Pancreas (tissue), 10 donors: ENCODE measurements at regions not wholly inside any gene's neighbourhood (a gene's known extent, or its start where the extent isn't known, plus 50 kb on each side); places are given as distances from the start of the nearest gene placed in this dataset.

ENCODE experiments used
- ATAC-seq, 4 donors: fragments of 200-7000 bp; cut with Tn5 transposase; one replicate each; pipeline versions ENCODE4 v1.8.0 to v1.9.1; 2020; ENCODE audit warnings: mild to moderate bottlenecking in 4 of 4, moderate library complexity in 4 of 4
- DNase-seq, 6 donors: peaks; one replicate each; pipeline ENCODE4 v3.0.0-alpha.2; 2020
- FAIRE-seq: peaks from 2 replicates; lab custom pipeline; 2012; peaks lifted over from hg19 to GRCh38; lab: Jason Lieb, UNC
- H3K27ac ChIP-seq, 4 donors: fragments of 200-600 bp; sonication (generic); 1 replicate in 3 of 4; 2 replicates in 1 of 4; pipeline versions ENCODE4 v1.5.0 to v1.8.0; 2020
- H3K27me3 ChIP-seq, 4 donors: fragments of 200-600 bp; one replicate each; pipeline ENCODE4 v1.8.0; 2021
- H3K36me3 ChIP-seq, 3 donors: fragments of 200-600 bp; sonication (generic) in 1 of 3; one replicate each; pipeline versions ENCODE4 v1.5.0 to v1.8.0; 2020 to 2021
- H3K4me1 ChIP-seq, 3 donors: fragments of 200-600 bp; one replicate each; pipeline ENCODE4 v1.8.0; 2021
- H3K4me3 ChIP-seq, 4 donors: fragments of 200-600 bp; sonication (generic) in 2 of 4; one replicate each; pipeline versions ENCODE4 v1.5.0 to v1.8.0; 2020 to 2021
- H3K9me3 ChIP-seq, 4 donors: fragments of 200-600 bp; one replicate each; pipeline ENCODE4 v1.8.0; 2021
- WGBS, 2 donors: extraction: QIAGEN DNeasy Blood & Tissue Kit; methylation state at CpG; one replicate each; pipeline ENCODE4 v1.1.7; 2013; 5-methylcytosine and 5-hydroxymethylcytosine counted together
- intact Hi-C, 3 donors: fragments of 100-400 bp; cut with DNase I; formaldehyde crosslinking; loops; one replicate each; pipeline versions ENCODE4 v1.11.1 to v1.14.2; 2022
- TF ChIP-seq, protein P1 (sequence below), 4 donors: fragments of 200-600 bp; sonication (generic) in 3 of 4; IDR thresholded peaks; one replicate each; pipeline versions ENCODE4 v1.5.0 to v1.8.0; 2021; ENCODE audit warnings: antibody characterized with exemption in 4 of 4
- donor health status: healthy with polysubstance abuse.
- donor health status: DM: no; HTN: no; CAD: no; lungs with moderate emphysema.
- donor health status: DM: no; HTN: no; CAD: no.
- donor health status: control.
- donor health status: control.
- donor health status: Bipolar disorder and iron deficiency.
- donor health status: DM: yes; HTN: yes; CAD: no.
- donor health status: DM: no; HTN: no; CAD: no.
- donor health status: DM: no; HTN: no; CAD: no.
- donor health status: DM: yes; HTN: yes; CAD: no.

- H3K36me3 ChIP-seq, result no peaks in the 10 kb centered on the region
- no peak for ATAC-seq
- intact Hi-C loops, result no loop called here
- no peak for FAIRE-seq
- TF ChIP-seq, protein P1, sequence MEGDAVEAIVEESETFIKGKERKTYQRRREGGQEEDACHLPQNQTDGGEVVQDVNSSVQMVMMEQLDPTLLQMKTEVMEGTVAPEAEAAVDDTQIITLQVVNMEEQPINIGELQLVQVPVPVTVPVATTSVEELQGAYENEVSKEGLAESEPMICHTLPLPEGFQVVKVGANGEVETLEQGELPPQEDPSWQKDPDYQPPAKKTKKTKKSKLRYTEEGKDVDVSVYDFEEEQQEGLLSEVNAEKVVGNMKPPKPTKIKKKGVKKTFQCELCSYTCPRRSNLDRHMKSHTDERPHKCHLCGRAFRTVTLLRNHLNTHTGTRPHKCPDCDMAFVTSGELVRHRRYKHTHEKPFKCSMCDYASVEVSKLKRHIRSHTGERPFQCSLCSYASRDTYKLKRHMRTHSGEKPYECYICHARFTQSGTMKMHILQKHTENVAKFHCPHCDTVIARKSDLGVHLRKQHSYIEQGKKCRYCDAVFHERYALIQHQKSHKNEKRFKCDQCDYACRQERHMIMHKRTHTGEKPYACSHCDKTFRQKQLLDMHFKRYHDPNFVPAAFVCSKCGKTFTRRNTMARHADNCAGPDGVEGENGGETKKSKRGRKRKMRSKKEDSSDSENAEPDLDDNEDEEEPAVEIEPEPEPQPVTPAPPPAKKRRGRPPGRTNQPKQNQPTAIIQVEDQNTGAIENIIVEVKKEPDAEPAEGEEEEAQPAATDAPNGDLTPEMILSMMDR (IDR thresholded peaks at IDR 0.05), result no peak
- no peaks in the 10 kb centered on the region for H3K9me3 ChIP-seq
- no peak overlapping the region for H3K27ac ChIP-seq
- no peaks in the 10 kb centered on the region for H3K4me1 ChIP-seq
- no peak for DNase-seq
- WGBS, 2 donors, result 75 to 76% methylated on average over 15 of the region's 15 CpGs
- no peaks in the 10 kb centered on the region for H3K27me3 ChIP-seq
- no peak overlapping the region for H3K4me3 ChIP-seq
Measured at GRCh38 chr16:55008836-55009510, 78.3 kb downstream of the IRX5 start.

GRCh38 chr16:55009581-55009980, 78.9 kb downstream of the IRX5 start:
- intact Hi-C loops, result no loop called here
- H3K36me3 ChIP-seq, result no peaks in the 10 kb centered on the region
- TF ChIP-seq, protein P1 (IDR thresholded peaks at IDR 0.05), result no peak
- H3K9me3 ChIP-seq, result no peaks in the 10 kb centered on the region
- FAIRE-seq, result no peak
- ATAC-seq, result no peak
- no peak overlapping the region for H3K27ac ChIP-seq
- H3K4me3 ChIP-seq, result no peak overlapping the region
- H3K27me3 ChIP-seq, result no peaks in the 10 kb centered on the region
- H3K4me1 ChIP-seq, result no peaks in the 10 kb centered on the region
- WGBS, 2 donors, result 67 to 78% methylated on average over 10 of the region's 10 CpGs
- no peak for DNase-seq

DNA sequence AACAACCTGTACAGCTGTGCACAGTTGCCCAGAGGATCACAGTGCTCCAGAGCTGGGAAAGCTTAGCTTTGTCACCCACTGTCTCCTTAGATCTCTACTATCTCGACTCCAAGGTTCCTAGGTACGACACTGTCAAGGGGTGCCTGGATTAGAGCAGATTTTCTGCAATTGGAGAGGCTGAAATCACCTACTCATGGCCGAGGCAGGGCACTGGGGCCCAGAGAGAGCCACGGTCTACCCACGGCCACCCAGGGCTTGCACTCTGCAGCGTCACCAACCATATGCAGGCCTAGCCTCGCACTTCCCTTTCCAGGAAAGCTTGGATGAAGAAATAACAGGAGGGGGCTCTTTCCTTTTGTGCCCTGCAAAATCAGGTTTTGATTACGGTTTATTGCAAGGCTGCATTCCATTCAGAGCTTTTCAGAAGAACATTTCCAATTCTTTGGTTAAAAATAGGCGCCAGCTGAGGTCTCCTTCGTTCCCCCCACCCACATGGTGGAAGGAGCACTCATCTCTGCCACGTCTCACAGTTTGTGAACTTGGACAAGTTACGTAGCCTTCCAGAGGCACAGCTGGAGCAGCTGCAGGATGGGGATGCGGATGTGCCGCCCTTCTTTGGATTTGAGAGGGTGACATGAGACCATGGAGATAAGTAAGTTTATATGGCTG, 80.0 kb downstream of the IRX5 start:
- no peak for ATAC-seq
- TF ChIP-seq, protein P1 (IDR thresholded peaks at IDR 0.05), result no peak
- Histone ChIP-seq H3K36me3 (no peaks in the 10 kb centered on the region), H3K4me3 (no peak overlapping the region), H3K27ac (no peak overlapping the region), H3K27me3 (no peaks in the 10 kb centered on the region), H3K9me3 (no peaks in the 10 kb centered on the region), H3K4me1 (no peaks in the 10 kb centered on the region)
- DNase-seq, result no peak
- FAIRE-seq, result no peak
- intact Hi-C loops, result no loop called here
- 66 to 76% methylated on average over 14 of the region's 14 CpGs for WGBS, 2 donors

GRCh38 chr16:55012362-55012761, 81.7 kb downstream of the IRX5 start:
- 68 to 70% methylated on average over 2 of the region's 2 CpGs for WGBS, 2 donors
- Histone ChIP-seq H3K36me3 (no peaks in the 10 kb centered on the region), H3K9me3 (no peaks in the 10 kb centered on the region), H3K27me3 (no peaks in the 10 kb centered on the region), H3K4me1 (no peaks in the 10 kb centered on the region), H3K4me3 (no peak overlapping the region), H3K27ac (no peak overlapping the region)
- intact Hi-C loops, result no loop called here
- TF ChIP-seq, protein P1 (IDR thresholded peaks at IDR 0.05), result no peak
- DNase-seq (no peak), ATAC-seq (no peak), FAIRE-seq (no peak)

- TF ChIP-seq, protein P1 (IDR thresholded peaks at IDR 0.05), result no peak
- no peak for ATAC-seq
- 75 to 87% methylated on average over 6 of the region's 6 CpGs for WGBS, 2 donors
- Histone ChIP-seq H3K27ac (no peak overlapping the region), H3K4me3 (no peak overlapping the region), H3K4me1 (no peaks in the 10 kb centered on the region), H3K36me3 (no peaks in the 10 kb centered on the region), H3K27me3 (no peaks in the 10 kb centered on the region), H3K9me3 (no peaks in the 10 kb centered on the region)
- no peak for FAIRE-seq
- no peak for DNase-seq
- intact Hi-C loops, result no loop called here
Measured at GRCh38 chr16:55012793-55013192, 82.1 kb downstream of the IRX5 start.
